Activated gamma-delta T cell (primary cell): ENCODE measurements at regions not wholly inside any gene's neighbourhood (a gene's known extent, or its start where the extent isn't known, plus 50 kb on each side); places are given as distances from the start of the nearest gene placed in this dataset.

ENCODE experiments used
- DNase-seq: peaks from one replicate; lab custom pipeline; 2025; lab: John Stamatoyannopoulos, UW

DNA sequence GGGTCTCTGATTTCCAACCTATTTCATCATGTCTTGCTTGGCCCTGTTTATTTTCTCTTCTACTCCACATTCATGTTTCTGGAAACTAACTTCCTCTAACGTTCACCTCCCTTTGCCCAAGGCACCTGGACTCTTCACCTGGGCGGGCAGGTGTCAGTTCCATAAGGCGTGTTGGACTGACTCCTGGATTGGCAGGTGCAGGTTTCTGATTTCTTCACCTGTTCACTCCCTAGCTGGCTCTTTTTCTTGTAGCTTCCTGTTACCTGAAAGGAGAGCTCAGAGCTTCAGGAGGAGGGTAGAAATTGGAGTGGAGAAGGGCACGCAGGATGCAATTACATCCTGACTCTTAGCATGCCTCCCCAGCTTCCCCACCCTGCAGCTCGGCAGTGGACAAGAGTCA, 350.8 kb upstream of the KLF3 start:
- no peak for DNase-seq

- DNase-seq = no peak
Observed at GRCh38 chr4:38313999-38314561, 349.9 kb upstream of the KLF3 start.

DNA sequence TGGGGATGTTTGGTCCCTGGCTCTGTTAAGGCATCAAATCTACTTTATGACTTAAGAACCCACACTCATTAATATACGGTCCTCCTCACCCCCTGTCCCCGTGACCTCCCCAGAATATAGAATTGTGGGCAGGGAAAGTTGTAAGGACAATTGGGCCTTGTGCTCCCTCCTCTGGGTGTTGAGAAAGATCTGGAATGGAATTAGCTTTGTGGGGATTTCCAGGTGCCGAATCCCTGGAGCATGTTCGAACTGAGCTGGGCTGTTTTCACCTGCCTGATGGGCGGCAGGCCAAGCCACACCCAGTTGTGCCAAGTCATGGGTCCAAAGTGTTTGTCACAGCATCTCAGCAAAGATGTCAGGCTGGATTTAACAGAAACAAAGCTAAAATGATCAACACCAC, 349.3 kb upstream of the KLF3 start:
- no peak for DNase-seq

DNA sequence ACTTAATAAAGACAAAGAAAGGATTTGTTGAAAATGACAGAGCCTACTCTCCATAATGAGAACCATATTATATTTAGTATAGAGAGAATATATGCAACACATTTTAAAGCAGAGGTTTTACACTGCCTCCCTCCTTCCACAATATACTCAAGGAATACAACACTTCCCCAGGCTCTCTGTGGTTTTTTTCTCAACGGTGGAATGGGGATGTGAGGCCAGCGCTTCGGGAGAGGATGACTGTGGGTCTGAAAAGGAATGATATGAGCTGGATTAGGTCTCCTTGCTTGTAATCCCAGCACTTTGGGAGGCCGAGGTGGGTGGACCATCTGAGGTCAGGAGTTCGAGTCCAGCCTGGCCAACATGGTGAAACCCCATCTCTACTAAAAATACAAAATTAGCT, 348.7 kb upstream of the KLF3 start:
- no peak for DNase-seq

GRCh38 chr4:38316045-38316444, 348.0 kb upstream of the KLF3 start:
- DNase-seq = no peak

GRCh38 chr4:38317041-38317674, 346.8 kb upstream of the KLF3 start:
- DNase-seq = no peak

GRCh38 chr4:38318737-38319455, 345.1 kb upstream of the KLF3 start:
- DNase-seq = peak; percentile 49

DNA sequence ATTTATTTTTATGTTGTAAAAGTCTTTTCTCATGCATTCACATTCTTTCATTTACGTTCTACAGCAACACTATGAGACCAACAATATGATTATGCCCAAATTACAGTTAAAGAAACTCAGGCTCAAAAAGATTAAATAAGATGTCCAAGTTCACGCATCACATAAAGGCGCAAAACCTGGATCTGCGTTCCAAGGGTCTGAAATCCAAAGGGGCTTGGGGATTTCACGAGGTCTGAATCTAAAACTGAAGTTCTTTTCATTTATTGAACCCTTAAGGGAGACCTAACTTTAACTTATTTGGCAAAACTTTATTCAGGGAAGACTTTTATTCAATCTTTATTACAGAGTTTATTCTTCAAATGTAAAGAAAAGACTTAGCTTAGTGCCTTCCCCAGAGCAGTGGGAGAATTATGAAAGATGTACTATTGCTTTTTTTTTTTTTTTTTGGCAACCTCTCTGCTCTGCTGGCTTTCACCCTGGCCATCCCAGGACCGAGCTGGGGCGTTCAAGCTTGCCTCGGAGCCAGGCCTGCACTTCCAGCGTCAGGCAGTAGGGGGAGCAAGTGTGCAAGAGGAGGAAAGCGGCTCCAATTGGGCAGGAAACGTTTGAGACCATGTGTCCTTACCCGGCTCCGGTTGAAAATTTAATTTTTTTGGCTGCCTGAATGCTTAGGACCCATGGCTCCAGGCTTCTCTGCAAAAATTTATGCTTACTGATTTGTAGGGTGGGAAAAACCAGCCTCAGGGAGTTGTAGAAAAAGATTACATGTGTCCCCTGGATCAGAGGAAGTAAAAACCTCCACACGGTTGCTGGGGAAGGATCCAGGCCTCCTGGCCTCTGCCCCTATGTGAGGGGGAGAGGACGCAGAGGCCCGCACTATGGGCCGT, 344.3 kb upstream of the KLF3 start:
- peak; percentile 46 for DNase-seq

GRCh38 chr4:38320343-38320695, 343.7 kb upstream of the KLF3 start:
- DNase-seq = no peak

GRCh38 chr4:38320833-38321232, 343.2 kb upstream of the KLF3 start:
- no peak for DNase-seq

- no peak for DNase-seq
Observed at GRCh38 chr4:38322714-38323113, 341.3 kb upstream of the KLF3 start.

GRCh38 chr4:38323141-38323641, 340.8 kb upstream of the KLF3 start:
- DNase-seq = no peak

- no peak for DNase-seq
Observed at GRCh38 chr4:38324861-38325628, 339.0 kb upstream of the KLF3 start.

GRCh38 chr4:38325629-38325913, 338.4 kb upstream of the KLF3 start:
- no peak for DNase-seq

- no peak for DNase-seq
Observed at GRCh38 chr4:38326499-38326898, 337.5 kb upstream of the KLF3 start.

- no peak for DNase-seq
Observed at GRCh38 chr4:38327174-38327573, 336.8 kb upstream of the KLF3 start.

DNA sequence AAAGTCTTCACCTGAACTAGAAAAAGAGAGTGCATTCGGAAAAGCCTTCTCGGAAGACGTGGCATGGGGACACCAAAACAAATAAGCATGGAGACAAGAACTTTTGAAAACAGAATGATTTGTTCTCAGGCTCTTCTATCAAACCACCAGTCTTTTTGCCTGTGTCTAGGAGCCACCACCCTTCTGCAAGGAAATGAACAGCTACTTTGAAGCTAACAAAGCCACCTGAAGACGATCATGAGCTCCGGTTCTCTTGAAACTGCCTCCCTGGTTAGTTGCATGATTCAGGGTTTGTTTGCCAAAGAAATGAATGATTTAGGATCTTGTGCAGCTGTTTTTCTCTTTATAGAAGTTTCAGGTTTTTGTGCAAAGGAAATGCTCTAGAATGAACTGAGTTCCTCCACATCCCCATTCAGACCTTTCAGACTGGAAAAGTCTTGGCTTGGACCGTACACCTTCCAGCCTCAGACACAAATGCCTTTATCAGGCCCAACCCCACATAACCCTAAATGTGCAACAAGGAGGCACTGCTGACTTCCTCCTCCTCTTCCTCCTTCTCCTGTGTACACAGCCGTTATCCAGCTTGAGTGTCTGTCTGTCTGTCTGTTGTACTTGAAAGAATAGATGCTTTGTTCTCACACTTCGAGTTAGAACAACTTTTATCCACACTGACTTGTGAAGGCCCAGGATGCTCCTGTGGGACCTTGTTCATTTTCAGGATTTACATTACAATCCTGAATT, 334.8 kb upstream of the KLF3 start:
- DNase-seq = no peak

GRCh38 chr4:38330321-38330720, 333.7 kb upstream of the KLF3 start:
- DNase-seq = no peak

- no peak for DNase-seq
Observed at GRCh38 chr4:38330936-38331335, 333.1 kb upstream of the KLF3 start.

DNA sequence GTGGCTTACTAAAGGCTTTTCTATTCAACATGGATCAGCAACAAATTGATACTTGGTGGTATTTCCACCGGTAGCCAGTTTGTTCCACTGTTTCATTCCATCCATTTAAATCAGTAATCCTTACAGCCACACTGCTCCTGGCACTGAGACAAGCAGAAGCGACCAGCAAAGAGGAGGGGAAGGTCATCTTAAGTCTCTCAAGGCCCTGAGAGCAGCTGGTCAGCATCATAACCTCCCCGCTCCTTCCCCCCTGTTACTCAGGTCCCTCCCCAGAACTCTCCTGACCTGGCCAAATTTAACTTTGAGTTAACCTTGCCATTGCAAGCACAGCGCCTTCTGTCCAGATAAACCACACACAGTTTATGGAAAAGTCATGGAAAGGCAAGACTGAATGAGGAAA, 331.3 kb upstream of the KLF3 start:
- DNase-seq = no peak

DNA sequence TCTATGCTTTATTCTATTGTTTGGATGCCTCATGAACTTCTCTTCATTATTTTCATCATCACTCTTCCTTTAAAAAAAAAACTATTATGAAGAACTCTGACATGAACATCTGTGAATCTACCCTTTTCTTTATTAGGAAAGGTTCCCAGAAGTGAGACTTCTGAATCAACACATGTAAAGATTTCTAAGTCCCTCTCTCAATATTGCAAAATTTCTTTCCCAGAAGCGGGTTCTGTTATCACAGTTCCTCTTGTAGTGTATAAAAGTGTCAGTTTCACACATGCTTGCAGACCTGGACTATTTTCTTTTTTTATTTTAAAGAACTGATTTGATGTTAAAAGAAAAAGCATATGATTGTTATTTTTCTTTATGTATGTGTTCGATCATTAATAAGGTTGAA, 330.8 kb upstream of the KLF3 start:
- no peak for DNase-seq
